ENCODE measurements at regions not wholly inside any gene's neighbourhood (a gene's known extent, or its start where the extent isn't known, plus 50 kb on each side); places are given as distances from the start of the nearest gene placed in this dataset.

DNA sequence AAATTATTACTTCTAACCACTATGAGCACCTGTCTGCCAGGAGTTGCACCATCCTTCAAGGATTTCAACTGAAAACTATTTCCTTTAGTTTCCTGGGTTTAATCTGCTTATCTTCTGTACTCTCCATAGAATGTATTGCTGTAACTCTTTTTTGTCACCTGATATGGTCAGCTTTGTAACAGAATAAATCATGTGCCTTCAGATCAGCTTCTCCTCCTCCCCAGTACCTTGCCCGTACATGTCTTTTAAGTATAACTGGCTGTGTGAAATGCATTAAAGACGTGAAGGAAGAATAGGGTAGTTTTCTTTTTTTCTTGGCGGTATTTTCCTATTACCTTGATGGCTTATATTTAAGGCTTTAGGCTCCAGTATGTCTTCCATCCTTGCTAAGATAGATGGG, 200.3 kb upstream of the NAV3 start:
- no peak overlapping the region for H3K27ac ChIP-seq
- TF ChIP-seq, protein P1, sequence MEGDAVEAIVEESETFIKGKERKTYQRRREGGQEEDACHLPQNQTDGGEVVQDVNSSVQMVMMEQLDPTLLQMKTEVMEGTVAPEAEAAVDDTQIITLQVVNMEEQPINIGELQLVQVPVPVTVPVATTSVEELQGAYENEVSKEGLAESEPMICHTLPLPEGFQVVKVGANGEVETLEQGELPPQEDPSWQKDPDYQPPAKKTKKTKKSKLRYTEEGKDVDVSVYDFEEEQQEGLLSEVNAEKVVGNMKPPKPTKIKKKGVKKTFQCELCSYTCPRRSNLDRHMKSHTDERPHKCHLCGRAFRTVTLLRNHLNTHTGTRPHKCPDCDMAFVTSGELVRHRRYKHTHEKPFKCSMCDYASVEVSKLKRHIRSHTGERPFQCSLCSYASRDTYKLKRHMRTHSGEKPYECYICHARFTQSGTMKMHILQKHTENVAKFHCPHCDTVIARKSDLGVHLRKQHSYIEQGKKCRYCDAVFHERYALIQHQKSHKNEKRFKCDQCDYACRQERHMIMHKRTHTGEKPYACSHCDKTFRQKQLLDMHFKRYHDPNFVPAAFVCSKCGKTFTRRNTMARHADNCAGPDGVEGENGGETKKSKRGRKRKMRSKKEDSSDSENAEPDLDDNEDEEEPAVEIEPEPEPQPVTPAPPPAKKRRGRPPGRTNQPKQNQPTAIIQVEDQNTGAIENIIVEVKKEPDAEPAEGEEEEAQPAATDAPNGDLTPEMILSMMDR (conservative IDR thresholded peaks at IDR 0.05): no peak
- TF ChIP-seq ZFX (IDR thresholded peaks at IDR 0.05): no peak

DNA sequence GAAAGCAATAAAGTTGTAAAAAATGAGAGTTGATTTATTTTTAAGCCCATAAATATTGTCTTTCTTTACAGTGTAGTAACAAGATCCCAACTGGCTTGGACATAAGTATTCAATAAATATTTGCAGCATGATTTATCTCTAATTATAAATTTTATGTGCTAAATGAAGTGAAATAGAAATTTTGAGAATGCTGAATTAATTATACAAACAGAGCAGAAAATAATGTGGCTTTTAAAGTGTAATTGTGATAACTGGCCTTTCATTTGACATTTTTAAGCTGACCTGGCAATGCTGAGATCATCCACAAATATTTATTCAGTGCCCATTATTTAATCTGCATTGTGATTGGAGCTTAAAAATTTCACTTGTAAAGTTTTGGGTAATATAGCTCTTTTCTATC, 201.6 kb upstream of the NAV3 start:
- no peak overlapping the region for H3K27ac ChIP-seq

DNA sequence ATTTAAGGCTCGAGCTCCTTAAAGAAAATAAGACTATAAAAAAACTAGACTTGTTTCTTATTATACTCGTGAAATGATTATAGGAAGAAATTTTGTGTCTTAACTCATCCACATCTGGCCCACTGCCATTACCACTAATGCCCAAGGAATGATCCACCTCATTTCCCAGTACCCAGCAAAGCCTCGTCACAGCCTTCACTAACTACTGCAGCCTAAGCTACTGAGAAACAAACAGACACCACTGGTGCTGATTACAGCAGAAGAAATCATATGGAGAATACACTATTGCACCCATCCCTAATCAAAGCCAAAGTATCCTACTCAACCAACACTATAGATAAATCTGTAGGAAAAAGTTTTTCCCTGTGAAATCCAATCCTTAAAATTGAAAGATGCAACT, 205.3 kb upstream of the NAV3 start:
- no peak overlapping the region for H3K27ac ChIP-seq

More for the DNA sequence above, 201.6 kb upstream of the NAV3 start:
- TF ChIP-seq, protein P1 (conservative IDR thresholded peaks at IDR 0.05): no peak
- no peak for TF ChIP-seq ZFX (IDR thresholded peaks at IDR 0.05)

DNA sequence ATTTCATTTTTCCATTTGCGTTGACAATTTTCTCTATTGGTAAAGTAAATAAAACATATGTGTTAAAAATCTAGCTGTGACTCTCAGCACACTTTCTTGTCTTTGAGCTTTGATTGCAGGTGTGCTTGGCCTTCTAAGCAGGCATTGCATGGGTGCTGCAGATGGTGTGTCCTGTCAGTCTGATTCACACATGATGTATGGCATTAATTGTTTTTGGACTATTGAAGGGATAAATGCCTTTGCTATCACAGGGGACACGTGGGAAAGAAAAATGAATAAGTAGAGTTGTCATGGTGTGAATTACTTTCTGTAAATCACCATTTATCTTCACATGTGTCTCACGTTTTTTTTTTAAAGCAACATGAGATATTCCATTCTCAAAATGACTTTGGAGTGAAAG, 211.3 kb upstream of the NAV3 start:
- H3K27ac ChIP-seq: no peak overlapping the region
- TF ChIP-seq ZFX (IDR thresholded peaks at IDR 0.05): no peak
- TF ChIP-seq, protein P1 (conservative IDR thresholded peaks at IDR 0.05): no peak

More for the DNA sequence above, 205.3 kb upstream of the NAV3 start:
- TF ChIP-seq, protein P1 (conservative IDR thresholded peaks at IDR 0.05): no peak
- no peak for TF ChIP-seq ZFX (IDR thresholded peaks at IDR 0.05)

DNA sequence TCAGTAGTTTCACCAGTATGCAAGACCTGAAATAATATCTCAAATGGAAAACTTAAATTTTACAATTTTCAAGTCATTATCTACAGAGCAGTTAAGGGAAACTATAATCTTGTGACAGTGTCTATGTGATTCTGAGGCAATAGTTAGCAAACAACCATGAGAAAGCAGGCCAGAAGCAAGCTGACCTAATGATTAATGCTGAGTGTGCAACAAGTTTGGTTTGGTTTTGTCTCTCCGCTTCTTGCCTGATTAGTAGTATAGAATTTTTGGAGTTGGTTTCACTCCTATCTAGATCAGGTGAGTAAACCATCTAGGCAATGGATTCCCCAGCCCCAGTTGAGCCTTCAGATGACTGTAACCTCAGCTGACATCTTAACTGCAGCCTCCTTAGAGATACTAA, 212.9 kb upstream of the NAV3 start:
- TF ChIP-seq ZFX (IDR thresholded peaks at IDR 0.05): no peak
- TF ChIP-seq, protein P1 (conservative IDR thresholded peaks at IDR 0.05): no peak
- no peak overlapping the region for H3K27ac ChIP-seq

DNA sequence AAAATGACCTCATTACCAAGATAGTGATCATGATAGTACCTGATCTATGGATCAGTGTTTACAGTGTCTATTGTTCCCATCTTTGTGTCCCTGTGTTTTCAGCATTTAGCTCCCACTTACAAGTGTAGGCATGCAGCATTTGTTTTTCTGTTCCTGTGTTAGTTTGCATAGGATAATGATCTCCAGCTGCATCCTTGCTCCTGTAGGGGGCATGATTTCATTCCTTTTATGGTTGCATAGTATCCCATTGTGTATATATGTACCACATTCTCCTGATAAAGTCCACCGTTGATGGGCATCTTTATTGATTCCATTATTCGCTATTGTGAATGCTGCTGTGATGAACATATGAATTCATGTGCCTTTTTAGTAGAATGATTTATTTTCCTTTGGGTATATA, 215.4 kb upstream of the NAV3 start:
- TF ChIP-seq, protein P1 (conservative IDR thresholded peaks at IDR 0.05): peak; percentile 60
- TF ChIP-seq ZFX (IDR thresholded peaks at IDR 0.05): no peak
- no peak overlapping the region for H3K27ac ChIP-seq

DNA sequence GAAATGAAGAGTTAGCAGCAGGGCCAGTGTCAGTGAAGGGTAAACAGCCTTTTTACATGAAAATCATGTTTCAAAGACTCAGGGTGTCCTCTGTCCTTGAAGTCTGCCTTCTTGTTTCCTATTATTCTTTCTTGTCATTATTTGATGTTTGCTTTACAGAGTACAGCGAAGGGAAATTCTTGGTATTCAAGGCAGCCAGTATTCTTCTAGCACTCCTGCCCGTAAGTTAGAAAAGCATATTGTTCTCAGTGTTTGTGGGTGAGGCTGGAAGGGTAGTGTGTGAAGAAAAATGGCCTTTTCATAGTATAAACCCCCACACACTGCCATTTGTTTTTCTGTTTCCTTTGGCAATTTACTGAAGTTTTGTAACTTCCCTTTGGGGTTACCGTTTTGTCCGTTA, 217.3 kb upstream of the NAV3 start:
- no peak for TF ChIP-seq ZFX (IDR thresholded peaks at IDR 0.05)
- TF ChIP-seq, protein P1 (conservative IDR thresholded peaks at IDR 0.05): no peak
- H3K27ac ChIP-seq: no peak overlapping the region
